ENCODE measurements at regions not wholly inside any gene's neighbourhood (a gene's known extent, or its start where the extent isn't known, plus 50 kb on each side); places are given as distances from the start of the nearest gene placed in this dataset.

GRCh38 chr12:94898388-94898787 lies 105.1 kb downstream of the NDUFA12 start:
- TF ChIP-seq POLR2AphosphoS5 (IDR thresholded peaks at IDR 0.05; ENCODE audit: low read depth, low read length) (no peak), TAF1 (IDR thresholded peaks at IDR 0.05; ENCODE audit: borderline replicate concordance, insufficient read depth, low read length) (no peak), REST (IDR thresholded peaks at IDR 0.05; ENCODE audit: insufficient read depth in 1 of 2, low read depth in 2 of 2, low read length in 2 of 2) (no peak), SIN3A (IDR thresholded peaks at IDR 0.05; ENCODE audit: borderline replicate concordance, insufficient read depth, low read length) (no peak)

Measured in PFSK-1 (cell line).